ENCODE measurements at regions not wholly inside any gene's neighbourhood (a gene's known extent, or its start where the extent isn't known, plus 50 kb on each side); places are given as distances from the start of the nearest gene placed in this dataset.

- Histone ChIP-seq H3K4me3 (ENCODE audit: low read depth, low read length) (no peak overlapping the region), H3K36me3 (ENCODE audit: control insufficient read depth, insufficient read depth, low read length) (no peaks in the 10 kb centered on the region), H3K27me3 (ENCODE audit: control insufficient read depth, insufficient read depth, low read length) (no peaks in the 10 kb centered on the region)
- no peak for DNase-seq (ENCODE audit: low read depth)
- TF ChIP-seq CTCF (IDR thresholded peaks at IDR 0.05; ENCODE audit: insufficient read depth, low read length, poor library complexity, severe bottlenecking): no peak
These were observed 76.7 kb upstream of the SLCO1B1 start for GRCh38 chr12:21054334-21054733.

DNA sequence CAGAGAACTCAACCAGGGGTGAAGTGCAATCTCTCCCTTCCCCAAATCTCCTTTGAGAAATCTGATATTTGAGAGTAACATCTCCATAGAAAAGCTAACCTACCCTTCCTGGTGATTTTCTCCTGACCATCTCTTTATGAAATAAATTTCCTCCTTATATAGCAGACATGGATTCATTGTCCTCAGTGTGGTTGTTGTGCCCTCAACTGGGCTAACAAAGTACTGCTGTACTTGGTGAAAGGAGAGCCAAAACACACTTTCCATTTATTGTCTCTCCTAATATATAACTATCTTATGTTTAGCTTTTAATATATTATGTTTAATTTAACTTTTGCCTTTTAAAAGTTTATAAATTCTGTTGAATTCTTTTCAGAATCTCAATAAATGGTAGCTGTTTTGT, 65.1 kb upstream of the SLCO1B1 start:
- no peak for DNase-seq (ENCODE audit: low read depth)
- no peaks in the 10 kb centered on the region for H3K27me3 ChIP-seq (ENCODE audit: control insufficient read depth, insufficient read depth, low read length)
- no peaks in the 10 kb centered on the region for H3K36me3 ChIP-seq (ENCODE audit: control insufficient read depth, insufficient read depth, low read length)
- H3K4me3 ChIP-seq (ENCODE audit: low read depth, low read length): no peak overlapping the region
- TF ChIP-seq CTCF (IDR thresholded peaks at IDR 0.05; ENCODE audit: insufficient read depth, low read length, poor library complexity, severe bottlenecking): peak; percentile 9

DNA sequence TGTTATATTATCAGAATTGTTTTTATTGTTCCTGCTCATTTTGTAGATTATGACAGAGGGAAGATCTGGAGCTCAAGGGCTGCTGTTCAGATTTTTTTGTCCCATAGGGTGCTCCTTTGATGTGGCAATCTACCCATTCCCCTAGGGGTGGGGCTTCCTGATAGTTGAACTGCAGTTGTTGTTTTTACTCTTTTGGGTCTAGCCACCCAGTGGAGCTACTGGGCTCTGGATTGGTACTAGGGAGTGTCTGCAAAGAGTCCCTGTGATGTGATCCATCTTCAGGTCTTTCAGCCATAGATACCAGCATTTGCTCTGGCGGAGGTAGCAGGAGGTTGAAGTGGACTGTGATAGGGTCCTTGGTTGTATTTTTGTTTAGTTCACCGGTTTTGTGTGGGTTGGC, 57.9 kb upstream of the SLCO1B1 start:
- Histone ChIP-seq H3K27me3 (ENCODE audit: control insufficient read depth, insufficient read depth, low read length) (no peaks in the 10 kb centered on the region), H3K36me3 (ENCODE audit: control insufficient read depth, insufficient read depth, low read length) (no peaks in the 10 kb centered on the region), H3K4me3 (ENCODE audit: low read depth, low read length) (no peak overlapping the region)
- no peak for TF ChIP-seq CTCF (IDR thresholded peaks at IDR 0.05; ENCODE audit: insufficient read depth, low read length, poor library complexity, severe bottlenecking)
- DNase-seq (ENCODE audit: low read depth): no peak

- Histone ChIP-seq H3K4me3 (ENCODE audit: low read depth, low read length) (no peak overlapping the region), H3K27me3 (ENCODE audit: control insufficient read depth, insufficient read depth, low read length) (no peaks in the 10 kb centered on the region), H3K36me3 (ENCODE audit: control insufficient read depth, insufficient read depth, low read length) (no peaks in the 10 kb centered on the region)
- no peak for DNase-seq (ENCODE audit: low read depth)
- no peak for TF ChIP-seq CTCF (IDR thresholded peaks at IDR 0.05; ENCODE audit: insufficient read depth, low read length, poor library complexity, severe bottlenecking)
These were observed 57.1 kb upstream of the SLCO1B1 start for GRCh38 chr12:21073822-21074460.
